ENCODE measurements at regions not wholly inside any gene's neighbourhood (a gene's known extent, or its start where the extent isn't known, plus 50 kb on each side); places are given as distances from the start of the nearest gene placed in this dataset.

DNA sequence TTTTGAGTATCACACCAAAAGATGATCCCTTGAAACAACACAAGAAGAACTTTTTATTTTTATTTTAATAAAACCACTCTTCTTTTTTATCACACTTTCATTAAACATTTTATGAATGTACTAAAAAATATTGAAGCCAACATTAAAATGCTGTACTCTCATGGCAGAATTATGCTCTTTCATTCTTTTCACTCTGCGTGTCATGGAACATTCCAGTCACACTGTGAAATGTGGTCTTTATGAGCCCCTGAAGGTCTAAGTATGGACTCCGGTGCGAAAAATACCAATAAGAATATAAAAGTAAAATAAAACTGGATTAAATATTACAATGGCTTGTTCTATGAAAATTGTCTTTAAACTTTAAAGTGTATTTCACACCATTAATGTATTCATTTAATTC, 148.4 kb downstream of the TMEM26 start:
- TF ChIP-seq, protein P1, sequence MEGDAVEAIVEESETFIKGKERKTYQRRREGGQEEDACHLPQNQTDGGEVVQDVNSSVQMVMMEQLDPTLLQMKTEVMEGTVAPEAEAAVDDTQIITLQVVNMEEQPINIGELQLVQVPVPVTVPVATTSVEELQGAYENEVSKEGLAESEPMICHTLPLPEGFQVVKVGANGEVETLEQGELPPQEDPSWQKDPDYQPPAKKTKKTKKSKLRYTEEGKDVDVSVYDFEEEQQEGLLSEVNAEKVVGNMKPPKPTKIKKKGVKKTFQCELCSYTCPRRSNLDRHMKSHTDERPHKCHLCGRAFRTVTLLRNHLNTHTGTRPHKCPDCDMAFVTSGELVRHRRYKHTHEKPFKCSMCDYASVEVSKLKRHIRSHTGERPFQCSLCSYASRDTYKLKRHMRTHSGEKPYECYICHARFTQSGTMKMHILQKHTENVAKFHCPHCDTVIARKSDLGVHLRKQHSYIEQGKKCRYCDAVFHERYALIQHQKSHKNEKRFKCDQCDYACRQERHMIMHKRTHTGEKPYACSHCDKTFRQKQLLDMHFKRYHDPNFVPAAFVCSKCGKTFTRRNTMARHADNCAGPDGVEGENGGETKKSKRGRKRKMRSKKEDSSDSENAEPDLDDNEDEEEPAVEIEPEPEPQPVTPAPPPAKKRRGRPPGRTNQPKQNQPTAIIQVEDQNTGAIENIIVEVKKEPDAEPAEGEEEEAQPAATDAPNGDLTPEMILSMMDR (IDR thresholded peaks at IDR 0.05; ENCODE audit: insufficient read depth, low read depth, low read length) = no peak
- DNase-seq (ENCODE audit: low read depth) = peak; percentile 11

DNA sequence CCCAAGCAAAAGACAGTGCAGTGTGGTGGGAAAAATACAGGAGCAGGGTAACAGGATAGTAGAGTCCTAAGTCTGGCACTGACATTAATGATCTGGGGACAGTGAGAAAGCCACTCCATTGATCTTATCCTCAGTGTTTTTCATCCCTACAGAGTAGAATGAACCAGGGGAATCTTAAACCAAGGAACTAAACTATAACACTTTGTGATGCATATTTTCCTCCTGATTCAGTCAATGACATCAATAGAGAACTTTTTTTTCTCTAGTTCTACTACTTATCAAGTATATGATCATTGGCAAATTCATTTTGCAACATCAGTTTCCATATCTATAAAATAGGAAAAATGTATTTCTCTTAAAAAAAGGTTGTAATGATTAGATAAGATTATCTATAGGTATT, 151.1 kb downstream of the TMEM26 start:
- TF ChIP-seq, protein P1 (IDR thresholded peaks at IDR 0.05; ENCODE audit: insufficient read depth, low read depth, low read length) = no peak
- no peak overlapping the region for H3K4me3 ChIP-seq (ENCODE audit: low read depth, low read length)
- no peak for DNase-seq (ENCODE audit: low read depth)

More for the DNA sequence above, 148.4 kb downstream of the TMEM26 start:
- no peak overlapping the region for H3K4me3 ChIP-seq (ENCODE audit: low read depth, low read length)

DNA sequence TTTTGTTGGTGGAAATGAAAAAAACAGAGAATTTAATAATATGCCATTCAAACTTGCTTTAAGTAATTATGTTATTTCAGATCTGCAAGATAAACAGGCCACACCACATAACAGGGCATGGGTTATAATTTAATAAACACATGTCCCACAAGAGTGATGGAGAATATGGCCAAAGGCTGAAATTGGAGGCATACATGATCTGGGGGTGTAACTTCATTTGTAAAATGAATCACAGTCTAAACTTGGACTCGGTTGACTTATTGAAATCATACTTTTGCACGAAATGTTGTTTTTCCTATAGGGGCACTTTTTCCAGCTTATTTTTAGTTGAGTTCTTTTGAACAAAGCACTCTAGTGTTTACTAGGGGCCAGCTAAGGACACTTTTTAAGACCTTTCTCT, 151.6 kb downstream of the TMEM26 start:
- TF ChIP-seq, protein P1 (IDR thresholded peaks at IDR 0.05; ENCODE audit: insufficient read depth, low read depth, low read length) = no peak
- no peak overlapping the region for H3K4me3 ChIP-seq (ENCODE audit: low read depth, low read length)
- DNase-seq (ENCODE audit: low read depth) = peak; percentile 21

DNA sequence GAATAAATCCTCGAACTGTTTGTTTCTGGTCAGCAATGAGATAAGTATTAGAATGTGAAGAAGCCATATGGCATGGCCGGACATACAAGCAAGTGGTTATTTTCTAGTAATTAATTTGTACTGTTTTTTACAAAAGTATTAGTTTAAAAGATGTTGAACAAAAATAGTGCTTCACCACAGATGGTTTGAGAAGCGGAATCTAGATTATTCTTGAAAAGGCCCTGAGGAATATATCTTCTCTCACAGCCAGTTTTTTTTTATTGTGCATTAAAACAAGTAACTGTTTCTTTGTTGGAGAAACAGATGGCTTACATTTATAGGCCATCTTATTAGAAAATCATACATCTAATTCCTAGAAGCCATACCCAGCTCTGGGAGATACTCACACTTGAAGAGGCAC, 153.3 kb downstream of the TMEM26 start:
- no peak for DNase-seq (ENCODE audit: low read depth)
- H3K4me3 ChIP-seq (ENCODE audit: low read depth, low read length) = no peak overlapping the region
- TF ChIP-seq, protein P1 (IDR thresholded peaks at IDR 0.05; ENCODE audit: insufficient read depth, low read depth, low read length) = no peak

DNA sequence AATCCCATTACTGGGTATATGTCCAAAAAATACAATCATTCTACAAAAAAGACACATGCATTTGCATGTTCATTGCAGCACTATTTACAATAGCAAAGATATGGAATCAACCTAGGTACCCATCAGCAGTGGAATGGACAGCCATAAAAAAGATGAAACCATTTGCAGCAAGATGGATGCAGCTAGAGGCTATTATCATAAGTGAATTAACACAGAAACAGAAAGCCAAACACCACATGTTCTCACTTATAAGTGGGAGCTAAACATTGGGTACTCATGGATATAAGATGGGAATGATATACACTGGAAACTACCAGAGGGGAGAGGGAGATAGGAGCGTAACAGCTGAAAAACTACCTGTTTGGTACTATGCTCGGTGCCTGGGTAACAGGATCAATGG, 154.0 kb downstream of the TMEM26 start:
- TF ChIP-seq, protein P1 (IDR thresholded peaks at IDR 0.05; ENCODE audit: insufficient read depth, low read depth, low read length) = no peak
- no peak overlapping the region for H3K4me3 ChIP-seq (ENCODE audit: low read depth, low read length)
- no peak for DNase-seq (ENCODE audit: low read depth)

DNA sequence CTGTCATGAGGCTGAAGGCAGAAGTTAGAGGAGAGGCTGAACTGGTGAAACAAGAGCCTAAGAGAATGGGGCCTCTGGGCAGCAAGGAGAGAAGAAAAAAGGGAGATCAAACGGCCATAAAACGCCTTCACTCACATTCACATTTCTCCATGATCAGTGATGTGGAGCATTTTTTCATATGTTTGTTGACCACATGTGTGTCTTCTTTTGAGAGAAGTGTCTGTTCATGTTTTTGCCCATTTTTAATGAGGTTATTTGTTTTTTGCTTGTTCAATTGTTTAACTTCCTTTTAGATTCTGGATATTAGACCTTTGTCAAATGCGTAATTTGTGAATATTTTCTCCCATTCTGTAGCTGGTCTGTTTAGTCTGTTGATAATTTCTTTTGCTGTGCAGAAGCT, 155.0 kb downstream of the TMEM26 start:
- no peak for DNase-seq (ENCODE audit: low read depth)
- no peak overlapping the region for H3K4me3 ChIP-seq (ENCODE audit: low read depth, low read length)
- TF ChIP-seq, protein P1 (IDR thresholded peaks at IDR 0.05; ENCODE audit: insufficient read depth, low read depth, low read length) = no peak

DNA sequence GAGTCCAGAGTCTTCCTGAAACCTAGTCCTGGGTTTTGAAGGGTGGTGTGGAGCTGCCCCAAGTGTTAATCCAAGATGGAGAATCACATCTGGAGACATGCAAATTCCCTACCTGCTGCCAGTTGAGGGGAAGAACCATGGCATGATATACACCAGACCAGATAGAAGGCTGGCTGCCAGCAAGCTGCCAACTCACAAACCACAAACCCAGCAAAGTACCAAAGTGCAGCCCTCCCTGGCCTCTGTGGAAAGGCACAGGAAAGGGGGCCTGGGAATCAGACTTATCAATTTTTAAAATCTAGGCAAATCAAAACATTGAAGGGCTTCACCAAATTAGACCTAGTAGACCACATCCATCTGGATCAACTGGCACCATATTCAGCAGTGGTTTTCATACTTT, 157.0 kb downstream of the TMEM26 start:
- H3K4me3 ChIP-seq (ENCODE audit: low read depth, low read length) = no peak overlapping the region
- TF ChIP-seq, protein P1 (IDR thresholded peaks at IDR 0.05; ENCODE audit: insufficient read depth, low read depth, low read length) = no peak
- no peak for DNase-seq (ENCODE audit: low read depth)

All from fibroblast of villous mesenchyme (primary cell).